Lower leg skin (tissue), 3 donors: ENCODE measurements at regions not wholly inside any gene's neighbourhood (a gene's known extent, or its start where the extent isn't known, plus 50 kb on each side); places are given as distances from the start of the nearest gene placed in this dataset.

Source experiments
- POLR2A ChIP-seq, 2 donors: fragments of 450-650 bp; IDR thresholded peaks; one replicate each; pipeline ENCODE4 v1.6.1; 2016 to 2017; ENCODE audit warnings: antibody characterized with exemption in 2 of 2, mild to moderate bottlenecking in 1 of 2, moderate library complexity in 1 of 2
- TF ChIP-seq, protein P1 (sequence below), 3 donors: fragments of 450-650 bp; IDR thresholded peaks; one replicate each; pipeline ENCODE4 v1.5.1; 2016; ENCODE audit warnings: antibody characterized with exemption in 3 of 3, mild to moderate bottlenecking in 3 of 3, moderate library complexity in 2 of 3

GRCh38 chr10:121245754-121246153 lies 352.5 kb downstream of the FGFR2 start:
- TF ChIP-seq, protein P1, sequence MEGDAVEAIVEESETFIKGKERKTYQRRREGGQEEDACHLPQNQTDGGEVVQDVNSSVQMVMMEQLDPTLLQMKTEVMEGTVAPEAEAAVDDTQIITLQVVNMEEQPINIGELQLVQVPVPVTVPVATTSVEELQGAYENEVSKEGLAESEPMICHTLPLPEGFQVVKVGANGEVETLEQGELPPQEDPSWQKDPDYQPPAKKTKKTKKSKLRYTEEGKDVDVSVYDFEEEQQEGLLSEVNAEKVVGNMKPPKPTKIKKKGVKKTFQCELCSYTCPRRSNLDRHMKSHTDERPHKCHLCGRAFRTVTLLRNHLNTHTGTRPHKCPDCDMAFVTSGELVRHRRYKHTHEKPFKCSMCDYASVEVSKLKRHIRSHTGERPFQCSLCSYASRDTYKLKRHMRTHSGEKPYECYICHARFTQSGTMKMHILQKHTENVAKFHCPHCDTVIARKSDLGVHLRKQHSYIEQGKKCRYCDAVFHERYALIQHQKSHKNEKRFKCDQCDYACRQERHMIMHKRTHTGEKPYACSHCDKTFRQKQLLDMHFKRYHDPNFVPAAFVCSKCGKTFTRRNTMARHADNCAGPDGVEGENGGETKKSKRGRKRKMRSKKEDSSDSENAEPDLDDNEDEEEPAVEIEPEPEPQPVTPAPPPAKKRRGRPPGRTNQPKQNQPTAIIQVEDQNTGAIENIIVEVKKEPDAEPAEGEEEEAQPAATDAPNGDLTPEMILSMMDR (IDR thresholded peaks at IDR 0.05), result no peak
- TF ChIP-seq POLR2A (IDR thresholded peaks at IDR 0.05), result no peak
